Body of pancreas (tissue), 4 donors: ENCODE measurements at regions not wholly inside any gene's neighbourhood (a gene's known extent, or its start where the extent isn't known, plus 50 kb on each side); places are given as distances from the start of the nearest gene placed in this dataset.

Experiments used
- ATAC-seq: fragments of 150-250 bp; one replicate; pipeline ENCODE4 v1.9.1; 2016
- DNase-seq, 4 donors: peaks; one replicate each; pipeline ENCODE4 v3.0.0-alpha.2; 2019
- H3K27ac ChIP-seq, 4 donors: fragments of 200-600 bp; sonication (generic); 1 replicate in 3 of 4; 2 replicates in 1 of 4; pipeline versions ENCODE4 v1.5.1 to v1.6.1; 2016 to 2019; ENCODE audit warnings: mild to moderate bottlenecking in 1 of 4, mixed read lengths in 1 of 4, moderate library complexity in 1 of 4
- H3K27me3 ChIP-seq, 2 donors: fragments of 200-600 bp; sonication (generic); one replicate each; pipeline ENCODE4 v1.6.0; 2016; ENCODE audit warnings: mild to moderate bottlenecking in 1 of 2
- H3K36me3 ChIP-seq, 2 donors: fragments of 200-600 bp; sonication (generic); replicated peaks in 1 of 2; 2 replicates each; pipeline ENCODE4 v1.5.1; 2016; ENCODE audit warnings: low read depth in 2 of 2; ENCODE audit not compliant: insufficient read depth in 1 of 2
- H3K4me1 ChIP-seq: fragments of 200-600 bp; sonication (generic); one replicate; pipeline ENCODE4 v1.6.0; 2016
- H3K4me3 ChIP-seq, 2 donors: fragments of 200-600 bp; sonication (generic); 1 replicate in 1 of 2; 2 replicates in 1 of 2; pipeline ENCODE4 v1.5.1; 2016 to 2019
- H3K9me3 ChIP-seq, 3 donors: fragments of 200-600 bp; sonication (generic); 1 replicate in 2 of 3; 2 replicates in 1 of 3; pipeline ENCODE4 v1.5.1; 2016
- CTCF ChIP-seq, 7 experiments: fragments of 450-650 bp in 4 of 7; fragments of 200-600 bp in 3 of 7; sonication (generic) in 3 of 7; IDR thresholded peaks; one replicate each; pipeline ENCODE4 v1.5.1; 2016 to 2019; ENCODE audit warnings: antibody characterized with exemption in 7 of 7
- POLR2A ChIP-seq, 3 donors: fragments of 450-650 bp; IDR thresholded peaks; one replicate each; pipeline ENCODE4 v1.6.1; 2016; ENCODE audit warnings: antibody characterized with exemption in 3 of 3, mild to moderate bottlenecking in 2 of 3
- WGBS, 2 donors: methylation state at CpG; one replicate each; pipeline ENCODE4 v1.1.5; 2017; 5-methylcytosine and 5-hydroxymethylcytosine counted together
- intact Hi-C: fragments of 100-400 bp; cut with DNase I; formaldehyde crosslinking; loops from one replicate; pipeline ENCODE4 v1.15.1; 2023

- Histone ChIP-seq H3K4me1 (no peaks in the 10 kb centered on the region), H3K27me3 (no peaks in the 10 kb centered on the region), H3K4me3 (no peak overlapping the region), H3K9me3 (no peaks in the 10 kb centered on the region), H3K27ac (no peak overlapping the region), H3K36me3 (no peaks in the 10 kb centered on the region)
- no peak for ATAC-seq
- TF ChIP-seq CTCF (IDR thresholded peaks at IDR 0.05), result no peak
- TF ChIP-seq POLR2A (IDR thresholded peaks at IDR 0.05), result no peak
- intact Hi-C loops, result no loop called here
- no peak for DNase-seq
- WGBS, 2 donors, result 4 to 9% methylated on average over 1 of the region's 1 CpG
These were observed 209.5 kb downstream of the GLRX3 start for GRCh38 chr10:130345728-130346127.

- H3K27me3 ChIP-seq, result no peaks in the 10 kb centered on the region
- TF ChIP-seq POLR2A (IDR thresholded peaks at IDR 0.05), result no peak
- no peak for TF ChIP-seq CTCF (IDR thresholded peaks at IDR 0.05)
- no peak overlapping the region for H3K27ac ChIP-seq
- H3K9me3 ChIP-seq, result no peaks in the 10 kb centered on the region
- ATAC-seq (no peak), DNase-seq (no peak)
- H3K4me1 ChIP-seq, result peaks cover 6% of the 10 kb centered on the region
- H3K36me3 ChIP-seq, result no peaks in the 10 kb centered on the region
- WGBS, 2 donors, result 73 to 95% methylated on average over 3 of the region's 3 CpGs
- intact Hi-C loops, result no loop called here
- no peak overlapping the region for H3K4me3 ChIP-seq
These were observed 214.8 kb downstream of the GLRX3 start for GRCh38 chr10:130350996-130351395.

- no peak for DNase-seq
- H3K27ac ChIP-seq, result no peak overlapping the region
- no peaks in the 10 kb centered on the region for H3K9me3 ChIP-seq
- H3K4me3 ChIP-seq, result no peak overlapping the region
- TF ChIP-seq POLR2A (IDR thresholded peaks at IDR 0.05) (no peak), CTCF (IDR thresholded peaks at IDR 0.05) (no peak)
- H3K27me3 ChIP-seq, result no peaks in the 10 kb centered on the region
- H3K4me1 ChIP-seq, result peaks cover 6% of the 10 kb centered on the region
- no peaks in the 10 kb centered on the region for H3K36me3 ChIP-seq
- ATAC-seq, result no peak
- intact Hi-C loops, result no loop called here
- 89 to 90% methylated on average over 13 to 17 of the region's 17 CpGs for WGBS, 2 donors
These were observed 215.5 kb downstream of the GLRX3 start for GRCh38 chr10:130351466-130352290.

GRCh38 chr10:130352291-130352645 is 216.1 kb downstream of the GLRX3 start:
- Histone ChIP-seq H3K27ac (no peak overlapping the region), H3K9me3 (no peaks in the 10 kb centered on the region), H3K4me3 (no peak overlapping the region), H3K36me3 (no peaks in the 10 kb centered on the region), H3K27me3 (no peaks in the 10 kb centered on the region), H3K4me1 (peaks cover 6% of the 10 kb centered on the region)
- WGBS, 2 donors, result 62 to 67% methylated on average over 9 of the region's 9 CpGs
- intact Hi-C loops, result no loop called here
- ATAC-seq (no peak), DNase-seq (no peak)
- no peak for TF ChIP-seq POLR2A (IDR thresholded peaks at IDR 0.05)
- no peak for TF ChIP-seq CTCF (IDR thresholded peaks at IDR 0.05)
